GM12878 (cell line): ENCODE measurements at regions not wholly inside any gene's neighbourhood (a gene's known extent, or its start where the extent isn't known, plus 50 kb on each side); places are given as distances from the start of the nearest gene placed in this dataset.

Experiments
- ATAC-seq: fragments of 200-7000 bp; cut with Tn5 transposase; 3 replicates; pipeline ENCODE4 v1.9.1; 2020; ENCODE audit warnings: mild to moderate bottlenecking, moderate library complexity
- BruUV-seq: library from RNA; stranded (reverse); fragments of 400-500 nt; replicated peaks from 2 replicates; lab custom pipeline; 2021; lab: Mats Ljungman, UMichigan
- CTCF ChIA-PET: fragments of 300-600 bp; sonication (Branson Sonifier 250); formaldehyde crosslinking; extraction: SDS; loops from one replicate; lab custom pipeline; 2021; ENCODE audit warnings: inconsistent platforms; lab: Yijun Ruan, JAX
- POLR2A ChIA-PET: fragments of 350-600 bp; formaldehyde crosslinking; extraction: SDS; loops from one replicate; lab custom pipeline; 2021; ENCODE audit warnings: inconsistent platforms; lab: Charles Lee
- RAD21 ChIA-PET: fragments of 300-600 bp; sonication (Branson Sonifier 250); formaldehyde crosslinking; loops from one replicate; lab custom pipeline; 2023; ENCODE audit warnings: antibody characterized with exemption; ENCODE audit not compliant: unreplicated experiment; lab: Charles Lee
- SMC1A ChIA-PET: fragments of 300-600 bp; sonication (Branson Sonifier 250); formaldehyde crosslinking; loops from one replicate; lab custom pipeline; 2023; ENCODE audit not compliant: unreplicated experiment, uncharacterized antibody; lab: Charles Lee
- DNase-seq: peaks from one replicate; pipeline ENCODE4 v3.0.0-alpha.2; 2011; ENCODE audit warnings: low read depth, low spot score
- FAIRE-seq: peaks from 3 replicates; lab custom pipeline; 2011; peaks lifted over from hg19 to GRCh38; lab: Jason Lieb, UNC
- H2AFZ ChIP-seq: 2 replicates; pipeline ENCODE4 v1.6.0; 2011; ENCODE audit warnings: low read depth, low read length, control low read depth; ENCODE audit not compliant: control insufficient read depth
- H3K27ac ChIP-seq: 2 replicates; pipeline ENCODE4 v1.5.1; 2011; ENCODE audit warnings: control low read depth; ENCODE audit not compliant: control insufficient read depth, insufficient read depth
- H3K27me3 ChIP-seq, 2 experiments: replicated peaks in 1 of 2; 2 replicates each; pipeline versions ENCODE4 v1.6.0 to v1.6.1; 2011; ENCODE audit warnings: low read length in 1 of 2; ENCODE audit not compliant: control insufficient read depth in 2 of 2, insufficient read depth in 2 of 2
- H3K36me3 ChIP-seq, 2 experiments: 2 replicates each; pipeline ENCODE4 v1.5.1; 2011; ENCODE audit warnings: low read length in 1 of 2; ENCODE audit not compliant: control insufficient read depth in 2 of 2, insufficient read depth in 2 of 2
- H3K4me1 ChIP-seq: 2 replicates; pipeline ENCODE4 v1.6.1; 2011; ENCODE audit warnings: mild to moderate bottlenecking, low read length, moderate library complexity, mixed read lengths; ENCODE audit not compliant: control insufficient read depth, insufficient read depth
- H3K4me2 ChIP-seq: 2 replicates; pipeline ENCODE4 v1.6.0; 2011; ENCODE audit warnings: control low read depth; ENCODE audit not compliant: control insufficient read depth, insufficient read depth
- H3K4me3 ChIP-seq: fragments of 200-600 bp; sonication (generic); 2 replicates; pipeline ENCODE4 v1.5.1; 2016
- H3K79me2 ChIP-seq: 2 replicates; pipeline ENCODE4 v1.6.0; 2011; ENCODE audit warnings: low read length; ENCODE audit not compliant: control insufficient read depth, insufficient read depth
- H3K9ac ChIP-seq: 2 replicates; pipeline ENCODE4 v1.8.0; 2011; ENCODE audit warnings: low read length, control low read depth, mixed read lengths; ENCODE audit not compliant: control insufficient read depth, insufficient read depth
- H3K9me3 ChIP-seq: replicated peaks from 3 replicates; pipeline ENCODE4 v1.5.1; 2011; ENCODE audit warnings: mild to moderate bottlenecking, low read length; ENCODE audit not compliant: control insufficient read depth, insufficient read depth
- H4K20me1 ChIP-seq: 2 replicates; pipeline ENCODE4 v1.6.0; 2011; ENCODE audit not compliant: control insufficient read depth, insufficient read depth
- GABPA ChIP-seq: IDR thresholded peaks from 2 replicates; pipeline ENCODE4 v1.6.1; 2014; ENCODE audit warnings: antibody characterized with exemption, low read depth, mild to moderate bottlenecking, inconsistent platforms
- IRF3 ChIP-seq: fragments of 450-650 bp; IDR thresholded peaks from 2 replicates; pipeline ENCODE4 v1.6.1; 2014; ENCODE audit warnings: mild to moderate bottlenecking
- MYC ChIP-seq: IDR thresholded peaks from 2 replicates; pipeline ENCODE4 v1.6.1; 2011; ENCODE audit warnings: mild to moderate bottlenecking, low read length, moderate library complexity, inconsistent platforms; ENCODE audit not compliant: insufficient read depth, insufficient replicate concordance, insufficient read length, severe bottlenecking
- POU2F2 ChIP-seq: IDR thresholded peaks from 3 replicates; pipeline ENCODE4 v1.6.1; 2011; ENCODE audit warnings: low read depth, mild to moderate bottlenecking, low read length, borderline replicate concordance
- RCOR1 ChIP-seq: conservative IDR thresholded peaks from 2 replicates; pipeline ENCODE4 v1.6.1; 2012; ENCODE audit warnings: low read depth, low read length, improper control_type of control experiment
- RELB ChIP-seq: fragments of 450-650 bp; IDR thresholded peaks from 2 replicates; pipeline ENCODE4 v1.6.1; 2017; ENCODE audit warnings: low read depth, mild to moderate bottlenecking, moderate library complexity
- SIX5 ChIP-seq: IDR thresholded peaks from 2 replicates; pipeline ENCODE4 v1.6.1; 2011; ENCODE audit warnings: mild to moderate bottlenecking, low read depth, low read length, moderate library complexity; ENCODE audit not compliant: severe bottlenecking
- SMAD5 ChIP-seq: IDR thresholded peaks from 2 replicates; pipeline ENCODE4 v1.6.1; 2016; ENCODE audit warnings: antibody characterized with exemption, low read depth
- ZNF24 ChIP-seq: fragments of 450-650 bp; IDR thresholded peaks from 2 replicates; pipeline ENCODE4 v1.6.1; 2017; ENCODE audit warnings: antibody characterized with exemption, mild to moderate bottlenecking
- WGBS: methylation state at CpG from one replicate; pipeline ENCODE4 v1.1.6; 2016; ENCODE audit warnings: low lambda C conversion rate; ENCODE audit not compliant: insufficient replicate concordance, insufficient coverage; ENCODE audit errors: missing lambda C conversion rate; 5-methylcytosine and 5-hydroxymethylcytosine counted together
- in situ Hi-C: fragments of 300-500 bp; cut with MboI; formaldehyde crosslinking; loops from 9 replicates; pipeline ENCODE4 v1.14.3; 2018; ENCODE audit warnings: mixed read lengths
- intact Hi-C: fragments of 100-400 bp; cut with micrococcal nuclease; formaldehyde crosslinking; loops from one replicate; pipeline ENCODE4 v1.14.2; 2022; ENCODE audit not compliant: unreplicated experiment
- TF ChIP-seq, protein P1 (sequence below): fragments of 450-650 bp; formaldehyde crosslinking; IDR thresholded peaks from 2 replicates; pipeline ENCODE4 v1.4.0; 2020; ENCODE audit warnings: mild to moderate bottlenecking, moderate library complexity
- TF ChIP-seq, protein P2 (sequence below): fragments of 450-650 bp; IDR thresholded peaks from 2 replicates; pipeline ENCODE4 v1.6.1; 2016; ENCODE audit warnings: mild to moderate bottlenecking

DNA sequence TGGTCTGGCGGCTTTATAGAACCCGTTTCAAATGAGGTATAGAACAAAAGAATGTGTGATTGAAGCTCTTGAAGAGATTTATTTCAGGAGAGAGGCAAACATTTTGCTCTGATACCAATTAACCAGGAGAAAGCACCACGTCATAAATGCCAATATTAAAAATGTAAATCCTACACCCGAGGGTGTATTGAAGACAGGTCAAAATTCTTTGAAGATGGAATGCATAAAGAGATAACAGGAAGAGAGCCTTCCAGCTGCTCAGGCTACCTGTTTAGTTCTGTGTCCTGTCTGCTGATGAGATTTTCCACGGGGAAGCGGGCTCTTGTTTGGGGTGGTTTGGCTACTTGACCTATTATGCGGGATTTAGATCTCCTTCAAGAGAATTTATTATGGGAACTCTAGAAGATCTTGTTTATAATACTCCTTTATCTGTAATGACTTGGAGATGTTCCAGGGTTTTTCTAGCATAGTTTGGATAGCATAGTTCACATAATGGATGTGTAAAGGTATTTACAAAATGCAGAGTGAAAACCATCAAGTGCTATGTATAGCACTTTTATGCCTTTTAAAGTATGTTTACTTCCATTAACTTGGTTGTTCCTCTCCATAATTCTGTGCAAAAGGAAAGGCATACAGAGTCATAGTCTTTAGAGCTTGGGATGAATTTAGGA lies 204.5 kb upstream of the SPRED2 start (continued):
- TF ChIP-seq RELB = no peak

- no TSS peak for BruUV-seq
- CTCF ChIA-PET = no interaction called here
- TF ChIP-seq POU2F2 (no peak), SIX5 (no peak), RCOR1 (no peak), GABPA (no peak), MYC (no peak), IRF3 (no peak), ZNF24 (no peak), SMAD5 (no peak)
- TF ChIP-seq, protein P1, sequence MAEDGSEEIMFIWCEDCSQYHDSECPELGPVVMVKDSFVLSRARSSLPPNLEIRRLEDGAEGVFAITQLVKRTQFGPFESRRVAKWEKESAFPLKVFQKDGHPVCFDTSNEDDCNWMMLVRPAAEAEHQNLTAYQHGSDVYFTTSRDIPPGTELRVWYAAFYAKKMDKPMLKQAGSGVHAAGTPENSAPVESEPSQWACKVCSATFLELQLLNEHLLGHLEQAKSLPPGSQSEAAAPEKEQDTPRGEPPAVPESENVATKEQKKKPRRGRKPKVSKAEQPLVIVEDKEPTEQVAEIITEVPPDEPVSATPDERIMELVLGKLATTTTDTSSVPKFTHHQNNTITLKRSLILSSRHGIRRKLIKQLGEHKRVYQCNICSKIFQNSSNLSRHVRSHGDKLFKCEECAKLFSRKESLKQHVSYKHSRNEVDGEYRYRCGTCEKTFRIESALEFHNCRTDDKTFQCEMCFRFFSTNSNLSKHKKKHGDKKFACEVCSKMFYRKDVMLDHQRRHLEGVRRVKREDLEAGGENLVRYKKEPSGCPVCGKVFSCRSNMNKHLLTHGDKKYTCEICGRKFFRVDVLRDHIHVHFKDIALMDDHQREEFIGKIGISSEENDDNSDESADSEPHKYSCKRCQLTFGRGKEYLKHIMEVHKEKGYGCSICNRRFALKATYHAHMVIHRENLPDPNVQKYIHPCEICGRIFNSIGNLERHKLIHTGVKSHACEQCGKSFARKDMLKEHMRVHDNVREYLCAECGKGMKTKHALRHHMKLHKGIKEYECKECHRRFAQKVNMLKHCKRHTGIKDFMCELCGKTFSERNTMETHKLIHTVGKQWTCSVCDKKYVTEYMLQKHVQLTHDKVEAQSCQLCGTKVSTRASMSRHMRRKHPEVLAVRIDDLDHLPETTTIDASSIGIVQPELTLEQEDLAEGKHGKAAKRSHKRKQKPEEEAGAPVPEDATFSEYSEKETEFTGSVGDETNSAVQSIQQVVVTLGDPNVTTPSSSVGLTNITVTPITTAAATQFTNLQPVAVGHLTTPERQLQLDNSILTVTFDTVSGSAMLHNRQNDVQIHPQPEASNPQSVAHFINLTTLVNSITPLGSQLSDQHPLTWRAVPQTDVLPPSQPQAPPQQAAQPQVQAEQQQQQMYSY (CRISPR knock-in tag) = no peak
- TF ChIP-seq, protein P2, sequence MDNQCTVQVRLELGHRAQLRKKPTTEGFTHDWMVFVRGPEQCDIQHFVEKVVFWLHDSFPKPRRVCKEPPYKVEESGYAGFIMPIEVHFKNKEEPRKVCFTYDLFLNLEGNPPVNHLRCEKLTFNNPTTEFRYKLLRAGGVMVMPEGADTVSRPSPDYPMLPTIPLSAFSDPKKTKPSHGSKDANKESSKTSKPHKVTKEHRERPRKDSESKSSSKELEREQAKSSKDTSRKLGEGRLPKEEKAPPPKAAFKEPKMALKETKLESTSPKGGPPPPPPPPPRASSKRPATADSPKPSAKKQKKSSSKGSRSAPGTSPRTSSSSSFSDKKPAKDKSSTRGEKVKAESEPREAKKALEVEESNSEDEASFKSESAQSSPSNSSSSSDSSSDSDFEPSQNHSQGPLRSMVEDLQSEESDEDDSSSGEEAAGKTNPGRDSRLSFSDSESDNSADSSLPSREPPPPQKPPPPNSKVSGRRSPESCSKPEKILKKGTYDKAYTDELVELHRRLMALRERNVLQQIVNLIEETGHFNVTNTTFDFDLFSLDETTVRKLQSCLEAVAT = no peak
Measured at GRCh38 chr2:65636024-65636423, 203.6 kb upstream of the SPRED2 start.

More at GRCh38 chr2:65636024-65636423, 203.6 kb upstream of the SPRED2 start:
- SMC1A ChIA-PET = no interaction called here
- DNase-seq (no peak), ATAC-seq (no peak), FAIRE-seq (no peak)
- no peaks in the 10 kb centered on the region for H3K36me3 ChIP-seq
- no peak overlapping the region for H3K9ac ChIP-seq
- H4K20me1 ChIP-seq = no peaks in the 10 kb centered on the region
- intact Hi-C loops (no loop called here), in situ Hi-C loops (no loop called here)
- 2% methylated on average over 2 of the region's 2 CpGs for WGBS
- RAD21 ChIA-PET = no interaction called here
- POLR2A ChIA-PET = no interaction called here
- H3K9me3 ChIP-seq = no peaks in the 10 kb centered on the region
- H3K79me2 ChIP-seq = no peaks in the 10 kb centered on the region
- H2AFZ ChIP-seq = no peak overlapping the region
- H3K27me3 ChIP-seq = peaks cover 2 to 6% of the 10 kb centered on the region in 2 experiments; a peak in 3 of 4 replicates
- H3K4me1 ChIP-seq = no peaks in the 10 kb centered on the region
- H3K4me3 ChIP-seq = no peak overlapping the region
- H3K27ac ChIP-seq = no peak overlapping the region
- H3K4me2 ChIP-seq = no peak overlapping the region
